Retina (tissue), 1 donor: ENCODE measurements at regions not wholly inside any gene's neighbourhood (a gene's known extent, or its start where the extent isn't known, plus 50 kb on each side); places are given as distances from the start of the nearest gene placed in this dataset.
"Not testable (repeated sequence)": the region's sequence is repeated elsewhere in the genome, so short reads cannot be mapped to it uniquely, and the experiment has no call there.

Experiments
- DNase-seq: peaks from one replicate; pipeline ENCODE4 v3.0.0-alpha.2; 2016

- no peak for DNase-seq
Measured at GRCh38 chr12:33184161-33184560, 255.5 kb downstream of the SYT10 start.

- DNase-seq, result no peak
Measured at GRCh38 chr12:33182485-33182884, 257.1 kb downstream of the SYT10 start.

GRCh38 chr12:33180918-33181317, 258.7 kb downstream of the SYT10 start:
- DNase-seq, result no peak

- not testable (repeated sequence) for DNase-seq
Measured at GRCh38 chr12:33166260-33166659, 269.7 kb upstream of the PKP2 start.

- peak; percentile 1 for DNase-seq
Measured at GRCh38 chr12:33156042-33156441, 259.5 kb upstream of the PKP2 start.

- not testable (repeated sequence) for DNase-seq
Measured at GRCh38 chr12:33147292-33147691, 250.7 kb upstream of the PKP2 start.

- no peak for DNase-seq
Measured at GRCh38 chr12:33129500-33129899, 232.9 kb upstream of the PKP2 start.

GRCh38 chr12:33125755-33126154, 229.2 kb upstream of the PKP2 start:
- no peak for DNase-seq

GRCh38 chr12:33116284-33116683, 219.7 kb upstream of the PKP2 start:
- no peak for DNase-seq

- DNase-seq, result no peak
Measured at GRCh38 chr12:33115716-33116115, 219.1 kb upstream of the PKP2 start.

GRCh38 chr12:33111850-33112249, 215.3 kb upstream of the PKP2 start:
- DNase-seq, result peak; percentile 11

- not testable (repeated sequence) for DNase-seq
Measured at GRCh38 chr12:33107827-33108226, 211.2 kb upstream of the PKP2 start.

- DNase-seq, result no peak
Measured at GRCh38 chr12:33093534-33093933, 197.0 kb upstream of the PKP2 start.

GRCh38 chr12:33087876-33088275, 191.3 kb upstream of the PKP2 start:
- not testable (repeated sequence) for DNase-seq

GRCh38 chr12:33076401-33076800, 179.8 kb upstream of the PKP2 start:
- not testable (repeated sequence) for DNase-seq

- DNase-seq, result not testable (repeated sequence)
Measured at GRCh38 chr12:33075130-33075766, 178.7 kb upstream of the PKP2 start.

- no peak for DNase-seq
Measured at GRCh38 chr12:33061844-33062243, 165.3 kb upstream of the PKP2 start.

GRCh38 chr12:33054371-33054770, 157.8 kb upstream of the PKP2 start:
- DNase-seq, result no peak

GRCh38 chr12:33052141-33053051, 155.8 kb upstream of the PKP2 start:
- no peak for DNase-seq

GRCh38 chr12:33047666-33048065, 151.1 kb upstream of the PKP2 start:
- no peak for DNase-seq

- no peak for DNase-seq
Measured at GRCh38 chr12:33044447-33044846, 147.9 kb upstream of the PKP2 start.

GRCh38 chr12:33041562-33041961, 145.0 kb upstream of the PKP2 start:
- no peak for DNase-seq

- DNase-seq, result not testable (repeated sequence)
Measured at GRCh38 chr12:33033999-33034398, 137.4 kb upstream of the PKP2 start.

GRCh38 chr12:33026791-33027190, 130.2 kb upstream of the PKP2 start:
- DNase-seq, result no peak
